WERI-Rb-1 (cell line): ENCODE measurements at regions not wholly inside any gene's neighbourhood (a gene's known extent, or its start where the extent isn't known, plus 50 kb on each side); places are given as distances from the start of the nearest gene placed in this dataset.

Source experiments
- DNase-seq: peaks from one replicate; pipeline ENCODE4 v3.0.0-alpha.2; 2020
- H3K27ac ChIP-seq: fragments of 250-450 bp; sonication (Bioruptor Pico); 2 replicates; pipeline ENCODE4 v1.5.1; 2020; ENCODE audit warnings: mild to moderate bottlenecking, moderate library complexity
- H3K27me3 ChIP-seq: fragments of 250-450 bp; sonication (Bioruptor Pico); 2 replicates; pipeline ENCODE4 v1.5.1; 2021; ENCODE audit warnings: mild to moderate bottlenecking, low read depth, moderate library complexity; ENCODE audit not compliant: insufficient read depth, severe bottlenecking
- H3K36me3 ChIP-seq: fragments of 250-450 bp; sonication (Bioruptor Pico); 2 replicates; pipeline ENCODE4 v1.5.1; 2020; ENCODE audit warnings: mild to moderate bottlenecking, moderate library complexity
- H3K4me3 ChIP-seq: 2 replicates; pipeline ENCODE4 v1.5.1; 2011; ENCODE audit warnings: low read depth, mild to moderate bottlenecking, control low read depth, low read length
- H3K9me3 ChIP-seq: fragments of 250-450 bp; sonication (Bioruptor Pico); 2 replicates; pipeline ENCODE4 v1.5.1; 2021; ENCODE audit warnings: mild to moderate bottlenecking, moderate library complexity; ENCODE audit not compliant: severe bottlenecking
- CTCF ChIP-seq: IDR thresholded peaks from 2 replicates; pipeline ENCODE4 v1.5.1; 2011; ENCODE audit warnings: low read depth, mild to moderate bottlenecking, control low read depth, inconsistent platforms, low read length

GRCh38 chr5:3839151-3839550 lies 243.5 kb downstream of the IRX1 start:
- TF ChIP-seq CTCF: no peak
- no peaks in the 10 kb centered on the region for H3K9me3 ChIP-seq
- H3K27me3 ChIP-seq: no peaks in the 10 kb centered on the region
- no peak overlapping the region for H3K27ac ChIP-seq
- H3K36me3 ChIP-seq: no peaks in the 10 kb centered on the region
- no peak overlapping the region for H3K4me3 ChIP-seq
- DNase-seq: no peak

- Histone ChIP-seq H3K9me3 (peaks cover 2% of the 10 kb centered on the region), H3K27me3 (no peaks in the 10 kb centered on the region)
Measured at GRCh38 chr5:3842591-3842990, 247.0 kb downstream of the IRX1 start.

GRCh38 chr5:3843706-3844105 lies 248.1 kb downstream of the IRX1 start:
- Histone ChIP-seq H3K4me3 (no peak overlapping the region), H3K27ac (no peak overlapping the region), H3K27me3 (no peaks in the 10 kb centered on the region), H3K9me3 (peaks cover 2% of the 10 kb centered on the region), H3K36me3 (no peaks in the 10 kb centered on the region)
- DNase-seq: no peak
- no peak for TF ChIP-seq CTCF

More at GRCh38 chr5:3842591-3842990, 247.0 kb downstream of the IRX1 start:
- no peak for DNase-seq
- Histone ChIP-seq H3K36me3 (no peaks in the 10 kb centered on the region), H3K4me3 (no peak overlapping the region), H3K27ac (no peak overlapping the region)
- TF ChIP-seq CTCF: no peak

- Histone ChIP-seq H3K9me3 (peaks cover 2% of the 10 kb centered on the region), H3K27me3 (no peaks in the 10 kb centered on the region), H3K36me3 (no peaks in the 10 kb centered on the region), H3K27ac (no peak overlapping the region), H3K4me3 (no peak overlapping the region)
- DNase-seq: no peak
- TF ChIP-seq CTCF: no peak
Measured at GRCh38 chr5:3844266-3844665, 248.6 kb downstream of the IRX1 start.

GRCh38 chr5:3845230-3845629 lies 249.6 kb downstream of the IRX1 start:
- Histone ChIP-seq H3K9me3 (peaks cover 2% of the 10 kb centered on the region), H3K4me3 (no peak overlapping the region), H3K27ac (no peak overlapping the region), H3K36me3 (no peaks in the 10 kb centered on the region), H3K27me3 (no peaks in the 10 kb centered on the region)
- no peak for DNase-seq
- no peak for TF ChIP-seq CTCF

GRCh38 chr5:3852161-3852916 lies 256.7 kb downstream of the IRX1 start:
- Histone ChIP-seq H3K36me3 (no peaks in the 10 kb centered on the region), H3K27me3 (no peaks in the 10 kb centered on the region), H3K9me3 (no peaks in the 10 kb centered on the region), H3K4me3 (no peak overlapping the region), H3K27ac (no peak overlapping the region)
- no peak for TF ChIP-seq CTCF
- no peak for DNase-seq
